HG02870 (cell line): ENCODE measurements at regions not wholly inside any gene's neighbourhood (a gene's known extent, or its start where the extent isn't known, plus 50 kb on each side); places are given as distances from the start of the nearest gene placed in this dataset.

ENCODE experiments used
- ATAC-seq: cut with Tn5 transposase; IDR thresholded peaks from one replicate; pipeline ENCODE4 v1.9.1; 2021; ENCODE audit warnings: mild to moderate bottlenecking, moderate library complexity; ENCODE audit not compliant: unreplicated experiment

GRCh38 chr13:109454167-109454917 is 332.0 kb downstream of the IRS2 start:
- ATAC-seq: no peak

GRCh38 chr13:109451726-109452125 is 334.7 kb downstream of the IRS2 start:
- ATAC-seq: no peak

GRCh38 chr13:109448629-109449028 is 337.8 kb downstream of the IRS2 start:
- no peak for ATAC-seq

GRCh38 chr13:109447667-109448066 is 338.7 kb downstream of the IRS2 start:
- ATAC-seq: no peak

GRCh38 chr13:109440320-109440719 is 346.1 kb downstream of the IRS2 start:
- ATAC-seq: no peak

GRCh38 chr13:109439813-109440212 is 346.6 kb downstream of the IRS2 start:
- ATAC-seq: no peak

GRCh38 chr13:109436841-109437240 is 349.5 kb downstream of the IRS2 start:
- ATAC-seq: no peak

GRCh38 chr13:109436055-109436622 is 350.2 kb downstream of the IRS2 start:
- ATAC-seq: no peak

GRCh38 chr13:109431217-109431616 is 355.2 kb downstream of the IRS2 start:
- ATAC-seq: no peak

GRCh38 chr13:109428146-109428545 is 358.2 kb downstream of the IRS2 start:
- ATAC-seq: no peak

GRCh38 chr13:109427695-109428094 is 358.7 kb downstream of the IRS2 start:
- no peak for ATAC-seq

- ATAC-seq: no peak
Observed at GRCh38 chr13:109427148-109427547, 359.2 kb downstream of the IRS2 start.

GRCh38 chr13:109426690-109426990 is 359.7 kb downstream of the IRS2 start:
- ATAC-seq: no peak

- ATAC-seq: no peak
Observed at GRCh38 chr13:109425821-109426689, 360.3 kb downstream of the IRS2 start.

- ATAC-seq: no peak
Observed at GRCh38 chr13:109422161-109422560, 364.2 kb downstream of the IRS2 start.

- no peak for ATAC-seq
Observed at GRCh38 chr13:109419896-109420295, 366.5 kb downstream of the IRS2 start.

- ATAC-seq: no peak
Observed at GRCh38 chr13:109418111-109418510, 368.3 kb downstream of the IRS2 start.

GRCh38 chr13:109416001-109416400 is 370.4 kb downstream of the IRS2 start:
- ATAC-seq: no peak

- no peak for ATAC-seq
Observed at GRCh38 chr13:109415057-109415456, 371.3 kb downstream of the IRS2 start.

GRCh38 chr13:109412283-109412901 is 374.0 kb downstream of the IRS2 start:
- ATAC-seq: no peak

- no peak for ATAC-seq
Observed at GRCh38 chr13:109410868-109411267, 375.5 kb downstream of the IRS2 start.
